ENCODE measurements at regions not wholly inside any gene's neighbourhood (a gene's known extent, or its start where the extent isn't known, plus 50 kb on each side); places are given as distances from the start of the nearest gene placed in this dataset.

- TF ChIP-seq CTCF (conservative IDR thresholded peaks at IDR 0.05; ENCODE audit: low read length): no peak
- TF ChIP-seq EZH2phosphoT487 (IDR thresholded peaks at IDR 0.05; ENCODE audit: borderline replicate concordance, low read depth, low read length): no peak
These were observed 77.4 kb upstream of the RET start for GRCh38 chr10:42999385-43000020.

Measured in OCI-LY7 (cell line).